H1 (cell line): ENCODE measurements at regions not wholly inside any gene's neighbourhood (a gene's known extent, or its start where the extent isn't known, plus 50 kb on each side); places are given as distances from the start of the nearest gene placed in this dataset.

Experiments
- CTCF ChIA-PET: fragments of 300-600 bp; sonication (Branson Sonifier 250); formaldehyde crosslinking; loops from one replicate; lab custom pipeline; 2021; ENCODE audit not compliant: partially characterized antibody; lab: Charles Lee
- POLR2A ChIA-PET: fragments of 300-600 bp; sonication (Branson Sonifier 250); formaldehyde crosslinking; loops from one replicate; lab custom pipeline; 2021; ENCODE audit warnings: inconsistent platforms; ENCODE audit not compliant: partially characterized antibody; lab: Charles Lee
- DNase-seq, 2 experiments: peaks; one replicate each; pipeline versions ENCODE4 v3.0.0 to v3.0.0-alpha.2; 2010 to 2022; ENCODE audit warnings: low spot score in 2 of 2, low read depth in 1 of 2, mixed read lengths in 1 of 2
- FAIRE-seq: peaks from 2 replicates; lab custom pipeline; 2011; peaks lifted over from hg19 to GRCh38; lab: Jason Lieb, UNC
- H2AFZ ChIP-seq: 2 replicates; pipeline ENCODE4 v1.8.1; 2012; ENCODE audit warnings: low read length, inconsistent platforms
- H2AK5ac ChIP-seq: 2 replicates; pipeline ENCODE4 v1.6.1; 2013; ENCODE audit warnings: low read depth, low read length
- H2BK120ac ChIP-seq: replicated peaks from 2 replicates; pipeline ENCODE3; 2013; ENCODE audit warnings: low read depth, low read length, inconsistent platforms
- H2BK12ac ChIP-seq: 2 replicates; pipeline ENCODE4 v1.6.1; 2013; ENCODE audit warnings: low read depth, low read length
- H2BK15ac ChIP-seq: 2 replicates; pipeline ENCODE4 v1.6.1; 2013; ENCODE audit warnings: low read length
- H2BK20ac ChIP-seq: 2 replicates; pipeline ENCODE4 v1.6.1; 2013; ENCODE audit warnings: low read length
- H2BK5ac ChIP-seq: 2 replicates; pipeline ENCODE4 v1.6.1; 2013; ENCODE audit warnings: low read depth, low read length
- H3K14ac ChIP-seq: 2 replicates; pipeline ENCODE4 v1.6.1; 2013; ENCODE audit warnings: inconsistent platforms; ENCODE audit not compliant: insufficient read length
- H3K18ac ChIP-seq: 2 replicates; pipeline ENCODE4 v1.6.1; 2013; ENCODE audit warnings: low read length; ENCODE audit errors: extremely low read depth
- H3K23ac ChIP-seq: 2 replicates; pipeline ENCODE4 v1.6.1; 2013; ENCODE audit warnings: inconsistent platforms; ENCODE audit not compliant: insufficient read length
- H3K23me2 ChIP-seq: 2 replicates; pipeline ENCODE4 v1.6.1; 2013; ENCODE audit warnings: low read depth, low read length
- H3K27ac ChIP-seq: 2 replicates; pipeline ENCODE4 v1.6.1; 2011; ENCODE audit warnings: low read depth, low read length, inconsistent platforms
- H3K27me3 ChIP-seq, 4 experiments: replicated peaks in 1 of 4; 1 replicate in 1 of 4; 2 replicates in 3 of 4; pipeline versions ENCODE4 v1.6.1 to v1.8.1; 2011 to 2013; ENCODE audit warnings: low read length in 3 of 4, mild to moderate bottlenecking in 3 of 4, inconsistent platforms in 2 of 4, mixed read lengths in 2 of 4, moderate library complexity in 1 of 4; ENCODE audit not compliant: control insufficient read depth in 3 of 4, insufficient read depth in 3 of 4; ENCODE audit errors: extremely low read depth in 1 of 4
- H3K36me3 ChIP-seq, 4 experiments: 2 replicates each; pipeline versions ENCODE4 v1.6.1 to v1.8.1; 2011 to 2013; ENCODE audit warnings: mild to moderate bottlenecking in 4 of 4, low read length in 3 of 4, moderate library complexity in 2 of 4, control low read depth in 1 of 4, inconsistent platforms in 1 of 4; ENCODE audit not compliant: insufficient read depth in 4 of 4, control insufficient read depth in 2 of 4
- H3K4ac ChIP-seq: replicated peaks from 2 replicates; pipeline ENCODE3; 2013; ENCODE audit warnings: low read length, low read depth, mixed read lengths, inconsistent platforms; ENCODE audit not compliant: insufficient read length
- H3K4me1 ChIP-seq, 4 experiments: replicated peaks in 1 of 4; 1 replicate in 1 of 4; 2 replicates in 3 of 4; pipeline versions ENCODE4 v1.6.1 to v1.8.1; 2011 to 2013; ENCODE audit warnings: low read length in 3 of 4, inconsistent platforms in 2 of 4, mixed read lengths in 1 of 4; ENCODE audit not compliant: insufficient read depth in 4 of 4, control insufficient read depth in 3 of 4
- H3K4me2 ChIP-seq, 2 experiments: 2 replicates each; pipeline versions ENCODE4 v1.6.1 to v1.8.1; 2011 to 2013; ENCODE audit warnings: low read depth in 2 of 2, low read length in 2 of 2, control low read depth in 1 of 2, inconsistent platforms in 1 of 2, mild to moderate bottlenecking in 1 of 2; ENCODE audit not compliant: insufficient read depth in 1 of 2
- H3K4me3 ChIP-seq, 4 experiments: fragments of 200-600, 300-600 bp in 1 of 4; sonication (generic), shearing (Covaris generic), sonication (Bioruptor Twin) in 1 of 4; 2 replicates each; pipeline versions ENCODE4 v1.5.1 to v1.8.1; 2011 to 2016; ENCODE audit warnings: low read length in 4 of 4, low read depth in 3 of 4, control low read depth in 2 of 4, inconsistent platforms in 2 of 4, mild to moderate bottlenecking in 2 of 4, mixed read lengths in 1 of 4, moderate library complexity in 1 of 4; ENCODE audit not compliant: insufficient read depth in 2 of 4; ENCODE audit errors: extremely low read depth in 1 of 4
- H3K56ac ChIP-seq: replicated peaks from 2 replicates; pipeline ENCODE3; 2013; ENCODE audit warnings: low read depth, mild to moderate bottlenecking, mixed read lengths, low read length, inconsistent platforms; ENCODE audit not compliant: insufficient read length
- H3K79me1 ChIP-seq: 2 replicates; pipeline ENCODE4 v1.6.1; 2013; ENCODE audit warnings: low read depth, low read length, control low read depth
- H3K79me2 ChIP-seq, 2 experiments: 2 replicates each; pipeline versions ENCODE4 v1.6.1 to v1.8.1; 2012 to 2013; ENCODE audit warnings: low read length in 2 of 2, mild to moderate bottlenecking in 2 of 2, inconsistent platforms in 1 of 2; ENCODE audit not compliant: insufficient read depth in 2 of 2, control insufficient read depth in 1 of 2
- H3K9ac ChIP-seq, 4 experiments: replicated peaks in 1 of 4; 1 replicate in 1 of 4; 2 replicates in 3 of 4; pipeline versions ENCODE4 v1.6.1 to v1.8.1; 2011 to 2013; ENCODE audit warnings: low read depth in 3 of 4, low read length in 3 of 4, control low read depth in 2 of 4, mild to moderate bottlenecking in 2 of 4, moderate library complexity in 2 of 4, inconsistent platforms in 1 of 4; ENCODE audit errors: extremely low read depth in 1 of 4
- H3K9me3 ChIP-seq, 2 experiments: 2 replicates each; pipeline versions ENCODE4 v1.6.1 to v1.8.1; 2012 to 2013; ENCODE audit warnings: mild to moderate bottlenecking in 2 of 2, moderate library complexity in 2 of 2, control low read depth in 1 of 2, inconsistent platforms in 1 of 2, low read depth in 1 of 2, low read length in 1 of 2, mixed read lengths in 1 of 2; ENCODE audit not compliant: insufficient read depth in 2 of 2
- H4K20me1 ChIP-seq, 2 experiments: replicated peaks in 1 of 2; 2 replicates each; pipeline versions ENCODE3 to v1.8.1; 2011 to 2013; ENCODE audit warnings: inconsistent platforms in 2 of 2, low read length in 2 of 2, mild to moderate bottlenecking in 1 of 2; ENCODE audit not compliant: insufficient read depth in 2 of 2, control insufficient read depth in 1 of 2
- H4K5ac ChIP-seq: 2 replicates; pipeline ENCODE4 v1.6.1; 2013; ENCODE audit warnings: low read length, low read depth, mixed read lengths, inconsistent platforms; ENCODE audit not compliant: insufficient read length
- H4K8ac ChIP-seq: 2 replicates; pipeline ENCODE4 v1.8.0; 2013; ENCODE audit warnings: mild to moderate bottlenecking, moderate library complexity, low read length, inconsistent platforms; ENCODE audit not compliant: insufficient read depth; ENCODE audit errors: extremely low read depth
- H4K91ac ChIP-seq: replicated peaks from 2 replicates; pipeline ENCODE3; 2013; ENCODE audit warnings: low read length, mixed read lengths, inconsistent platforms; ENCODE audit not compliant: insufficient read length
- E2F6 ChIP-seq: IDR thresholded peaks from 2 replicates; pipeline ENCODE4 v1.6.1; 2012; ENCODE audit warnings: inconsistent platforms
- FOSL1 ChIP-seq: IDR thresholded peaks from 2 replicates; pipeline ENCODE4 v1.6.1; 2011; ENCODE audit warnings: mild to moderate bottlenecking, low read depth, low read length, moderate library complexity; ENCODE audit not compliant: insufficient read depth
- GABPA ChIP-seq: IDR thresholded peaks from 2 replicates; pipeline ENCODE4 v1.6.1; 2011; ENCODE audit warnings: mild to moderate bottlenecking, low read length, moderate library complexity, borderline replicate concordance; ENCODE audit not compliant: insufficient read depth
- HDAC6 ChIP-seq: IDR thresholded peaks from one replicate; pipeline ENCODE4 v1.7.1; 2012; ENCODE audit warnings: low read depth, mild to moderate bottlenecking, inconsistent platforms, low read length, moderate library complexity
- MAFK ChIP-seq: IDR thresholded peaks from 2 replicates; pipeline ENCODE4 v1.6.1; 2012; ENCODE audit warnings: low read depth, mild to moderate bottlenecking, improper control_type of control experiment, low read length
- RAD21 ChIP-seq, 2 experiments: IDR thresholded peaks in 1 of 2; conservative IDR thresholded peaks in 1 of 2; 2 replicates each; pipeline ENCODE4 v1.6.1; 2011; ENCODE audit warnings: low read depth in 2 of 2, low read length in 2 of 2, improper control_type of control experiment in 1 of 2, inconsistent platforms in 1 of 2, mild to moderate bottlenecking in 1 of 2, moderate library complexity in 1 of 2
- RNF2 ChIP-seq: fragments of 200-900, 300-1000 bp; sonication (generic); IDR thresholded peaks from 2 replicates; pipeline ENCODE4 v1.7.1; 2016; ENCODE audit warnings: borderline replicate concordance, low read depth, mild to moderate bottlenecking, antibody characterized with exemption, low read length; ENCODE audit not compliant: poor library complexity, severe bottlenecking; ENCODE audit errors: missing control alignments
- SIX5 ChIP-seq: IDR thresholded peaks from 2 replicates; pipeline ENCODE4 v1.6.1; 2011; ENCODE audit warnings: mild to moderate bottlenecking, low read depth, low read length
- SP1 ChIP-seq: IDR thresholded peaks from 2 replicates; pipeline ENCODE4 v1.6.1; 2011; ENCODE audit warnings: low read depth, low read length
- SP4 ChIP-seq: IDR thresholded peaks from 2 replicates; pipeline ENCODE4 v1.6.1; 2012; ENCODE audit warnings: low read length, inconsistent platforms
- SUZ12 ChIP-seq: fragments of 200-600 bp; sonication (generic); IDR thresholded peaks from 2 replicates; pipeline ENCODE4 v1.6.1; 2012; ENCODE audit warnings: mild to moderate bottlenecking, inconsistent platforms, low read length, moderate library complexity, mixed read lengths
- TAF1 ChIP-seq: IDR thresholded peaks from 2 replicates; pipeline ENCODE4 v1.6.1; 2011; ENCODE audit warnings: mild to moderate bottlenecking, low read depth, low read length
- WGBS, 2 experiments: shearing (Covaris generic) in 1 of 2; methylation state at CpG; one replicate each; pipeline versions ENCODE4 v1.1.6 to v1.1.7; 2013 to 2015; ENCODE audit warnings: low lambda C conversion rate in 2 of 2, mixed read lengths in 2 of 2, inconsistent platforms in 1 of 2, low coverage in 1 of 2, missing lambda C conversion rate in 1 of 2; ENCODE audit not compliant: insufficient replicate concordance in 2 of 2, insufficient coverage in 1 of 2, insufficient read length in 1 of 2; ENCODE audit errors: extremely low coverage in 1 of 2, missing lambda C conversion rate in 1 of 2; 5-methylcytosine and 5-hydroxymethylcytosine counted together
- TF ChIP-seq, protein P1 (sequence below): IDR thresholded peaks from 2 replicates; pipeline ENCODE4 v1.6.1; 2012; ENCODE audit warnings: inconsistent platforms

DNA sequence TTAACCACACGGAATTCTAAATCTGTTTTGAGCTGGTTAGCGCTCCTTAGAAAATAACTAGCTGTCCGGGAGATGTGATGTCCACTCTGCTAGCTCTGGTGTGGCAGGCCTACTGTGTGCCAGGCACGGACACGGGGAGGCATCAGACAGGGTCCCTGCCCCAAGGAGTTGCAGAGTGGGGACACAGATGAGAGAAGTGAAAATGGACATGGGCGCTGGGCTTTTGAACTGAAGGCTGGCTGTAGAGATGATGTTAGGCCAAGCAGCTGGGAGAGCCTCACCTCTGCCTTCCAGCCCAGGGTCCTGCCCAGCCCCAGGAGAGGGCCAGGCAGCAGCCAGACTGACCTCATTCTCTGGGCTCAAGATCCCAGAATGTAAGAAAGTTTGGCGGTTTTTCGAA is 368.6 kb downstream of the CTTN start:
- WGBS, 2 experiments = 95% methylated on average over 8 of the region's 8 CpGs; no CpG with 5 or more reads in 1 of the 2 experiments
- H3K14ac ChIP-seq = no peak overlapping the region
- no peak for TF ChIP-seq SUZ12
- no peak for TF ChIP-seq FOSL1
- TF ChIP-seq, protein P1, sequence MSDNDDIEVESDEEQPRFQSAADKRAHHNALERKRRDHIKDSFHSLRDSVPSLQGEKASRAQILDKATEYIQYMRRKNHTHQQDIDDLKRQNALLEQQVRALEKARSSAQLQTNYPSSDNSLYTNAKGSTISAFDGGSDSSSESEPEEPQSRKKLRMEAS = no peak
- no peak for TF ChIP-seq SP1
- TF ChIP-seq GABPA = no peak
- TF ChIP-seq MAFK = no peak
- no peak for TF ChIP-seq SP4
- no peak for TF ChIP-seq HDAC6
- no peak for TF ChIP-seq TAF1
- TF ChIP-seq E2F6 = no peak
- TF ChIP-seq RAD21 (IDR thresholded peaks at IDR 0.05 in 1 of 2, conservative IDR thresholded peaks at IDR 0.05 in 1 of 2; ENCODE audit: low read depth in 2 of 2, low read length in 2 of 2) = no peak
- no peak for TF ChIP-seq SIX5
- no peak for TF ChIP-seq RNF2
- FAIRE-seq = no peak
- no peak overlapping the region for H4K8ac ChIP-seq
- H3K9ac ChIP-seq = no peak overlapping the region
- peaks cover 10% of the 10 kb centered on the region; the same call in 1 of the 2 replicates for H3K23me2 ChIP-seq
- no peak overlapping the region for H2BK20ac ChIP-seq
- no peak overlapping the region for H2BK12ac ChIP-seq
- no peak overlapping the region for H3K23ac ChIP-seq
- ChIA-PET CTCF (no interaction called here), POLR2A (no interaction called here)
- H3K27ac ChIP-seq = no peak overlapping the region
- no peaks in the 10 kb centered on the region for H3K36me3 ChIP-seq
- H2BK5ac ChIP-seq = no peak overlapping the region
- H3K56ac ChIP-seq = no peak overlapping the region
- no peak overlapping the region for H3K4ac ChIP-seq
- no peak overlapping the region for H2AK5ac ChIP-seq
- no peak overlapping the region for H4K5ac ChIP-seq
- H3K4me1 ChIP-seq = peaks cover 0 to 3% (median 0%) of the 10 kb centered on the region in 4 experiments; a peak in 2 of 7 replicates
- H3K4me2 ChIP-seq = no peak overlapping the region
- peaks cover 2 to 3% of the 10 kb centered on the region in 2 experiments for H4K20me1 ChIP-seq
- no peaks in the 10 kb centered on the region for H3K27me3 ChIP-seq
- H3K79me1 ChIP-seq = no peaks in the 10 kb centered on the region
- no peak overlapping the region for H3K4me3 ChIP-seq
- peak overlapping the region; percentile 10 for H4K91ac ChIP-seq
- no peak overlapping the region for H3K18ac ChIP-seq
- no peaks in the 10 kb centered on the region for H3K79me2 ChIP-seq
- no peak overlapping the region for H2BK120ac ChIP-seq
- DNase-seq = no peak
- no peak overlapping the region for H2BK15ac ChIP-seq
- H3K9me3 ChIP-seq = no peaks in the 10 kb centered on the region
- H2AFZ ChIP-seq = no peak overlapping the region
